Vagina (tissue), 2 donors: ENCODE measurements at regions not wholly inside any gene's neighbourhood (a gene's known extent, or its start where the extent isn't known, plus 50 kb on each side); places are given as distances from the start of the nearest gene placed in this dataset.

Experiments used
- POLR2A ChIP-seq, 2 donors: fragments of 450-650 bp; IDR thresholded peaks; one replicate each; pipeline ENCODE4 v1.6.1; 2017; ENCODE audit warnings: antibody characterized with exemption in 2 of 2, mild to moderate bottlenecking in 2 of 2, moderate library complexity in 2 of 2
- TF ChIP-seq, protein P1 (sequence below), 3 experiments: fragments of 450-650 bp in 2 of 3; fragments of 200-600 bp in 1 of 3; sonication (generic) in 1 of 3; IDR thresholded peaks; one replicate each; pipeline ENCODE4 v1.5.1; 2017 to 2019; ENCODE audit warnings: antibody characterized with exemption in 3 of 3, mild to moderate bottlenecking in 2 of 3, moderate library complexity in 2 of 3

DNA sequence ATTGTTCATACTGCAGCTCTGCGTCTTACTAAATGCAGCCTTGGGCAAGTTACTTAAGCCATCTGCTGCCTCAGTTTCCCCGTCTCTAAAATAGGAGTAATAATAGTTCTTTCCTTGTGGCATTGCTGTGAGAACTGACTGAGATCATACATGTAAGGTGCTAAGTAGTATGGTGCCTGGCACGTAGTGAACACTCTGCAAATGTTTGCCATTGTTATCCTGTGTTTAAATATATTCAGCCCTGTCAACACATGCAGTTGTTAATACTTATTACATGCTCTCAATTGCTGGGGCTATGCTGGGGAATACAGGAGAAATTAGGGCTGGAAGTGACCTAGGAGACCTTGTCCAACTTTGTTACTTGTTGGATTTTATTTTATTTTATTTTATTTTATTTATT is 105.2 kb upstream of the RAI14 start:
- TF ChIP-seq, protein P1, sequence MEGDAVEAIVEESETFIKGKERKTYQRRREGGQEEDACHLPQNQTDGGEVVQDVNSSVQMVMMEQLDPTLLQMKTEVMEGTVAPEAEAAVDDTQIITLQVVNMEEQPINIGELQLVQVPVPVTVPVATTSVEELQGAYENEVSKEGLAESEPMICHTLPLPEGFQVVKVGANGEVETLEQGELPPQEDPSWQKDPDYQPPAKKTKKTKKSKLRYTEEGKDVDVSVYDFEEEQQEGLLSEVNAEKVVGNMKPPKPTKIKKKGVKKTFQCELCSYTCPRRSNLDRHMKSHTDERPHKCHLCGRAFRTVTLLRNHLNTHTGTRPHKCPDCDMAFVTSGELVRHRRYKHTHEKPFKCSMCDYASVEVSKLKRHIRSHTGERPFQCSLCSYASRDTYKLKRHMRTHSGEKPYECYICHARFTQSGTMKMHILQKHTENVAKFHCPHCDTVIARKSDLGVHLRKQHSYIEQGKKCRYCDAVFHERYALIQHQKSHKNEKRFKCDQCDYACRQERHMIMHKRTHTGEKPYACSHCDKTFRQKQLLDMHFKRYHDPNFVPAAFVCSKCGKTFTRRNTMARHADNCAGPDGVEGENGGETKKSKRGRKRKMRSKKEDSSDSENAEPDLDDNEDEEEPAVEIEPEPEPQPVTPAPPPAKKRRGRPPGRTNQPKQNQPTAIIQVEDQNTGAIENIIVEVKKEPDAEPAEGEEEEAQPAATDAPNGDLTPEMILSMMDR (IDR thresholded peaks at IDR 0.05) = no peak
- no peak for TF ChIP-seq POLR2A (IDR thresholded peaks at IDR 0.05)
